Gastrocnemius medialis (tissue), 4 donors: ENCODE measurements at regions not wholly inside any gene's neighbourhood (a gene's known extent, or its start where the extent isn't known, plus 50 kb on each side); places are given as distances from the start of the nearest gene placed in this dataset.
"Not testable (repeated sequence)": the region's sequence is repeated elsewhere in the genome, so short reads cannot be mapped to it uniquely, and the experiment has no call there.

Source experiments
- ATAC-seq, 2 donors: fragments of 150-250 bp; one replicate each; pipeline ENCODE4 v1.9.1; 2016
- DNase-seq, 2 donors: peaks; one replicate each; pipeline ENCODE4 v3.0.0-alpha.2; 2019
- H3K27ac ChIP-seq, 4 donors: fragments of 200-600 bp; sonication (generic); 1 replicate in 1 of 4; 2 replicates in 3 of 4; pipeline ENCODE4 v1.5.1; 2016 to 2018; ENCODE audit warnings: mild to moderate bottlenecking in 2 of 4, moderate library complexity in 1 of 4
- H3K27me3 ChIP-seq, 3 donors: fragments of 200-600 bp; sonication (generic) in 2 of 3; 1 replicate in 1 of 3; 2 replicates in 2 of 3; pipeline versions ENCODE4 v1.5.1 to v1.6.0; 2016 to 2019; ENCODE audit warnings: mild to moderate bottlenecking in 1 of 3, moderate library complexity in 1 of 3
- H3K36me3 ChIP-seq, 2 donors: fragments of 200-600 bp; sonication (generic) in 1 of 2; one replicate each; pipeline ENCODE4 v1.5.1; 2017 to 2018
- H3K4me1 ChIP-seq, 2 donors: fragments of 200-600 bp; sonication (generic) in 1 of 2; one replicate each; pipeline ENCODE4 v1.5.1; 2016 to 2017; ENCODE audit warnings: mild to moderate bottlenecking in 2 of 2
- H3K4me3 ChIP-seq, 4 donors: fragments of 200-600 bp; sonication (generic) in 3 of 4; 1 replicate in 1 of 4; 2 replicates in 3 of 4; pipeline ENCODE4 v1.5.1; 2016 to 2019; ENCODE audit warnings: mild to moderate bottlenecking in 2 of 4
- H3K9me3 ChIP-seq, 3 donors: fragments of 200-600 bp; sonication (generic) in 2 of 3; 1 replicate in 1 of 3; 2 replicates in 2 of 3; pipeline ENCODE4 v1.5.1; 2016 to 2019
- CTCF ChIP-seq, 5 experiments: fragments of 450-650 bp in 3 of 5; fragments of 200-600 bp in 2 of 5; sonication (generic) in 2 of 5; IDR thresholded peaks in 4 of 5; conservative IDR thresholded peaks in 1 of 5; 1 replicate in 4 of 5; 2 replicates in 1 of 5; pipeline ENCODE4 v1.5.1; 2016 to 2019; ENCODE audit warnings: antibody characterized with exemption in 5 of 5, mild to moderate bottlenecking in 3 of 5, moderate library complexity in 3 of 5
- POLR2A ChIP-seq, 2 donors: fragments of 450-650 bp; IDR thresholded peaks; one replicate each; pipeline ENCODE4 v1.6.1; 2017; ENCODE audit warnings: antibody characterized with exemption in 2 of 2, mild to moderate bottlenecking in 2 of 2, moderate library complexity in 2 of 2
- in situ Hi-C, 4 donors: fragments of 200-750 bp; cut with MboI; loops; one replicate each; pipeline versions ENCODE4 v1.15.0 to v1.8.0; 2017; ENCODE audit warnings: low sequenced_read_pairs in 4 of 4
- intact Hi-C: fragments of 100-400 bp; cut with DNase I; formaldehyde crosslinking; loops from one replicate; pipeline ENCODE4 v1.15.1; 2023; ENCODE audit warnings: low total_unique reads

- Histone ChIP-seq H3K4me3 (no peak overlapping the region), H3K36me3 (no peaks in the 10 kb centered on the region), H3K27ac (no peak overlapping the region), H3K9me3 (no peaks in the 10 kb centered on the region), H3K4me1 (no peaks in the 10 kb centered on the region), H3K27me3 (no peaks in the 10 kb centered on the region)
- in situ Hi-C loops = no loop called here
- ATAC-seq (no peak), DNase-seq (no peak)
- TF ChIP-seq POLR2A (IDR thresholded peaks at IDR 0.05) = no peak
- TF ChIP-seq CTCF (IDR thresholded peaks at IDR 0.05 in 4 of 5, conservative IDR thresholded peaks at IDR 0.05 in 1 of 5) = no peak
- intact Hi-C loops = no loop called here
Observed at GRCh38 chr5:23132231-23132630, 279.1 kb upstream of the CDH12 start.

- ATAC-seq (no peak), DNase-seq (no peak)
- no peaks in the 10 kb centered on the region for H3K9me3 ChIP-seq
- no peaks in the 10 kb centered on the region for H3K36me3 ChIP-seq
- H3K27ac ChIP-seq = no peak overlapping the region
- no peak overlapping the region for H3K4me3 ChIP-seq
- no peaks in the 10 kb centered on the region for H3K4me1 ChIP-seq
- in situ Hi-C loops = no loop called here
- intact Hi-C loops = no loop called here
- TF ChIP-seq POLR2A (IDR thresholded peaks at IDR 0.05) (no peak), CTCF (IDR thresholded peaks at IDR 0.05 in 4 of 5, conservative IDR thresholded peaks at IDR 0.05 in 1 of 5) (no peak)
- no peaks in the 10 kb centered on the region for H3K27me3 ChIP-seq
Observed at GRCh38 chr5:23112237-23112636, 259.1 kb upstream of the CDH12 start.

- ATAC-seq (no peak), DNase-seq (no peak)
- intact Hi-C loops (no loop called here), in situ Hi-C loops (no loop called here)
- no peak overlapping the region for H3K27ac ChIP-seq
- H3K4me1 ChIP-seq = no peaks in the 10 kb centered on the region
- TF ChIP-seq POLR2A (IDR thresholded peaks at IDR 0.05) (no peak), CTCF (IDR thresholded peaks at IDR 0.05 in 4 of 5, conservative IDR thresholded peaks at IDR 0.05 in 1 of 5) (no peak)
- H3K36me3 ChIP-seq = no peaks in the 10 kb centered on the region
- H3K27me3 ChIP-seq = no peaks in the 10 kb centered on the region
- H3K4me3 ChIP-seq = no peak overlapping the region
- H3K9me3 ChIP-seq = no peaks in the 10 kb centered on the region
Observed at GRCh38 chr5:23105021-23105420, 251.9 kb upstream of the CDH12 start.

GRCh38 chr5:23103566-23103965 lies 250.4 kb upstream of the CDH12 start:
- ATAC-seq (no peak), DNase-seq (no peak)
- H3K4me3 ChIP-seq = no peak overlapping the region
- no peak overlapping the region for H3K27ac ChIP-seq
- H3K4me1 ChIP-seq = no peaks in the 10 kb centered on the region
- H3K9me3 ChIP-seq = no peaks in the 10 kb centered on the region
- TF ChIP-seq POLR2A (IDR thresholded peaks at IDR 0.05) (no peak), CTCF (IDR thresholded peaks at IDR 0.05 in 4 of 5, conservative IDR thresholded peaks at IDR 0.05 in 1 of 5) (no peak)
- in situ Hi-C loops (no loop called here), intact Hi-C loops (no loop called here)
- no peaks in the 10 kb centered on the region for H3K27me3 ChIP-seq
- no peaks in the 10 kb centered on the region for H3K36me3 ChIP-seq

- in situ Hi-C loops, DNase-seq, H3K27me3 ChIP-seq, ATAC-seq, H3K9me3 ChIP-seq, H3K27ac ChIP-seq, intact Hi-C loops, H3K4me3 ChIP-seq, H3K36me3 ChIP-seq, H3K4me1 ChIP-seq: not testable (repeated sequence)
Observed at GRCh38 chr5:23095418-23095817, 242.3 kb upstream of the CDH12 start.
